Brain microvascular endothelial cell (primary cell): ENCODE measurements at regions not wholly inside any gene's neighbourhood (a gene's known extent, or its start where the extent isn't known, plus 50 kb on each side); places are given as distances from the start of the nearest gene placed in this dataset.

Experiments
- DNase-seq: peaks from one replicate; pipeline ENCODE4 v3.0.0-alpha.2; 2020
- H3K27ac ChIP-seq: fragments of 250-450 bp; sonication (Bioruptor Pico); 2 replicates; pipeline ENCODE4 v1.5.1; 2020; ENCODE audit warnings: mild to moderate bottlenecking, moderate library complexity
- H3K27me3 ChIP-seq: fragments of 250-450 bp; sonication (Bioruptor Pico); replicated peaks from 2 replicates; pipeline ENCODE4 v1.5.1; 2020; ENCODE audit warnings: mild to moderate bottlenecking
- H3K36me3 ChIP-seq: fragments of 250-450 bp; sonication (Bioruptor Pico); replicated peaks from 2 replicates; pipeline ENCODE4 v1.5.1; 2020; ENCODE audit warnings: mild to moderate bottlenecking
- H3K4me3 ChIP-seq: 2 replicates; pipeline ENCODE4 v1.5.1; 2011; ENCODE audit warnings: low read depth, mild to moderate bottlenecking, control low read depth, low read length, moderate library complexity
- CTCF ChIP-seq: IDR thresholded peaks from 2 replicates; pipeline ENCODE4 v1.5.1; 2011; ENCODE audit warnings: low read depth, mild to moderate bottlenecking, moderate library complexity, low read length, control low read depth, inconsistent platforms; ENCODE audit errors: missing control alignments
- in situ Hi-C: cut with HindIII; loops from 2 replicates; pipeline ENCODE4 v1.10.0; 2017; ENCODE audit warnings: low sequenced_read_pairs, low pct_ligation_motif_present

- Histone ChIP-seq H3K4me3 (no peak overlapping the region), H3K36me3 (no peaks in the 10 kb centered on the region), H3K27ac (no peak overlapping the region), H3K27me3 (no peaks in the 10 kb centered on the region)
- no peak for TF ChIP-seq CTCF
- DNase-seq = no peak
- in situ Hi-C loops = no loop called here
Measured at GRCh38 chr15:69786136-69786701, 311.5 kb downstream of the TLE3 start.

GRCh38 chr15:69787791-69788190, 309.9 kb downstream of the TLE3 start:
- no peak for DNase-seq
- Histone ChIP-seq H3K36me3 (no peaks in the 10 kb centered on the region), H3K4me3 (no peak overlapping the region), H3K27me3 (no peaks in the 10 kb centered on the region), H3K27ac (no peak overlapping the region)
- in situ Hi-C loops = no loop called here
- no peak for TF ChIP-seq CTCF

GRCh38 chr15:69789648-69790393, 307.9 kb downstream of the TLE3 start:
- Histone ChIP-seq H3K27ac (no peak overlapping the region), H3K27me3 (no peaks in the 10 kb centered on the region), H3K36me3 (no peaks in the 10 kb centered on the region), H3K4me3 (no peak overlapping the region)
- TF ChIP-seq CTCF = no peak
- DNase-seq = no peak
- in situ Hi-C loops = no loop called here

GRCh38 chr15:69790632-69791031, 307.1 kb downstream of the TLE3 start:
- H3K4me3 ChIP-seq = no peak overlapping the region
- DNase-seq = no peak
- H3K27me3 ChIP-seq = no peaks in the 10 kb centered on the region
- in situ Hi-C loops = no loop called here
- no peaks in the 10 kb centered on the region for H3K36me3 ChIP-seq
- no peak overlapping the region for H3K27ac ChIP-seq
- no peak for TF ChIP-seq CTCF

GRCh38 chr15:69792823-69793222, 304.9 kb downstream of the TLE3 start:
- no peak overlapping the region for H3K4me3 ChIP-seq
- no peak overlapping the region for H3K27ac ChIP-seq
- TF ChIP-seq CTCF = no peak
- DNase-seq = no peak
- in situ Hi-C loops = no loop called here
- H3K36me3 ChIP-seq = no peaks in the 10 kb centered on the region
- no peaks in the 10 kb centered on the region for H3K27me3 ChIP-seq

- Histone ChIP-seq H3K36me3 (no peaks in the 10 kb centered on the region), H3K27me3 (no peaks in the 10 kb centered on the region), H3K27ac (no peak overlapping the region), H3K4me3 (no peak overlapping the region)
- in situ Hi-C loops = no loop called here
- DNase-seq = no peak
- TF ChIP-seq CTCF = no peak
Measured at GRCh38 chr15:69793431-69793780, 304.3 kb downstream of the TLE3 start.
